ENCODE measurements at regions not wholly inside any gene's neighbourhood (a gene's known extent, or its start where the extent isn't known, plus 50 kb on each side); places are given as distances from the start of the nearest gene placed in this dataset.

DNA sequence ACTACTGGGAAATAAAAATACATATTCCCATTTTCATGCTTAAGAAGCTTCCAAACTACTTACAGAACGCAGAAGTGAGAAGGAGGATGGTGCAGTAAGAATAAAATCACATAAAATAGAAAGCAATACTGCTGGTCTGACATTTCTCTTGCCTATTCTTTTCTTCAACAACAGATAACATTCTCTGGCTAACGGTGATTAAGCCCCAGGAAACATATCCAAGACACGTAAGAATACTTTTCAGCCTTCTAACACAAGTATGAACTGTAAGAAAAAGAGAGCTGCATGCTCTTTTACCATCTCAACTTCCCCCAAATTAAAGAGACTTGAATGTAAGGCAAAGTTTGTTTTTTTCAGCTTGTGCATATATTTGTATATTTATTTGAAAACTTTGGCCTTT, 156.1 kb upstream of the TARS1 start:
- TF ChIP-seq, protein P1, sequence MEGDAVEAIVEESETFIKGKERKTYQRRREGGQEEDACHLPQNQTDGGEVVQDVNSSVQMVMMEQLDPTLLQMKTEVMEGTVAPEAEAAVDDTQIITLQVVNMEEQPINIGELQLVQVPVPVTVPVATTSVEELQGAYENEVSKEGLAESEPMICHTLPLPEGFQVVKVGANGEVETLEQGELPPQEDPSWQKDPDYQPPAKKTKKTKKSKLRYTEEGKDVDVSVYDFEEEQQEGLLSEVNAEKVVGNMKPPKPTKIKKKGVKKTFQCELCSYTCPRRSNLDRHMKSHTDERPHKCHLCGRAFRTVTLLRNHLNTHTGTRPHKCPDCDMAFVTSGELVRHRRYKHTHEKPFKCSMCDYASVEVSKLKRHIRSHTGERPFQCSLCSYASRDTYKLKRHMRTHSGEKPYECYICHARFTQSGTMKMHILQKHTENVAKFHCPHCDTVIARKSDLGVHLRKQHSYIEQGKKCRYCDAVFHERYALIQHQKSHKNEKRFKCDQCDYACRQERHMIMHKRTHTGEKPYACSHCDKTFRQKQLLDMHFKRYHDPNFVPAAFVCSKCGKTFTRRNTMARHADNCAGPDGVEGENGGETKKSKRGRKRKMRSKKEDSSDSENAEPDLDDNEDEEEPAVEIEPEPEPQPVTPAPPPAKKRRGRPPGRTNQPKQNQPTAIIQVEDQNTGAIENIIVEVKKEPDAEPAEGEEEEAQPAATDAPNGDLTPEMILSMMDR (conservative IDR thresholded peaks at IDR 0.05), result no peak
- no peak overlapping the region for H3K27ac ChIP-seq

DNA sequence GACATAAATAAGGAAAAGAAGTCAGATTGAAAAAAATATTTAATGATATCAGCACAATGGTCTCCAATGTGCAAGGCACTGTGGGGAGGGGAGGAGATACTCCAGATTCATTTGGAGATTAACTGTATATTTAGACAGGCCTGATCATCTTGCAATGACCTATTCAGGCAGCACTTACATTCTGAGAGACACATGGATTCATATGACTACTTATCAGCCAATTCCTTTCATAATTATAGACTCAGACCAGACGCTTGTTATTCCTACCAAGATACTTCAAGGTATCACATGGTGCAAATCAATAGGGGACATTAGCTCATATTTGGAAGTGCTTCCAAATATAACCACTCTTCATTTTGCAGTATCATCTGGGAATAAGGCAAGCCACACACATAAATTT, 153.5 kb upstream of the TARS1 start:
- H3K27ac ChIP-seq, result no peak overlapping the region
- TF ChIP-seq, protein P1 (conservative IDR thresholded peaks at IDR 0.05), result no peak

DNA sequence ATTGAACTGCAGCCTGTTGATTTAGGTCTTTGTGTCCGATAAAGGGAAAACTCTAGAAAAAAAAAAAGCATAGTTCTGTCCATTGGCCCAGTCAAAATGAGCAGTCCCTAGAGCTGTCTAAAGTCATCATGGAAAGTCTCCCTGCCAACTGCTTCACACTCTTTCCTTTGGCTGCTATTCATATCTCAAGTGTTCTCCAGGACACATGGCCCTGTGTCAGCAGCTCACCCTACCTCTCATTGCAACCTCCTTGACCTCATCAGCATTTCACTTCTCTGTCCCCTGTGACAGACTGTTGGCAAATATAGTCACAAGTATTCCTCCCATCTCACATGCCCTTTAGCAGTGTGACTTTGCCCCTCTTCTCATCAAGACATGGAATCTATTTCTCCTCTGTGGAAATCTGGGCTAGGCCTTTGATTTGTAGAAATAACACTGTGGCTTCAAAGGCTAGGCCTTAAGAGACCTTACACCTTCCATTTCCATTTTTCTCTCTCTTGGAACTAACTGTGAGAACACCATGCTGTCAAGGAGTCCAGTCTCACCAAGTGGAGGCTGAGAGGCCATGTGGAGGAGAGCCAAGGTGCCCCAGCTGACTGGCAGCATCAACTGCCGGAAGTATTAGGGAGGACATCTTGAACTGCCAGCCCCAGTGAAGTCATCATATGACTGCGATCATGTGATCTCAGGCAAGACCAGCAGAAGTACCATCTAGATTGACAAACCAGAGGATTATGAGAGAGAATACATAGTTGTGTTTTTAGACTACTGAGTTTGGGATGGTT, 149.4 kb upstream of the TARS1 start:
- TF ChIP-seq, protein P1 (conservative IDR thresholded peaks at IDR 0.05), result no peak

DNA sequence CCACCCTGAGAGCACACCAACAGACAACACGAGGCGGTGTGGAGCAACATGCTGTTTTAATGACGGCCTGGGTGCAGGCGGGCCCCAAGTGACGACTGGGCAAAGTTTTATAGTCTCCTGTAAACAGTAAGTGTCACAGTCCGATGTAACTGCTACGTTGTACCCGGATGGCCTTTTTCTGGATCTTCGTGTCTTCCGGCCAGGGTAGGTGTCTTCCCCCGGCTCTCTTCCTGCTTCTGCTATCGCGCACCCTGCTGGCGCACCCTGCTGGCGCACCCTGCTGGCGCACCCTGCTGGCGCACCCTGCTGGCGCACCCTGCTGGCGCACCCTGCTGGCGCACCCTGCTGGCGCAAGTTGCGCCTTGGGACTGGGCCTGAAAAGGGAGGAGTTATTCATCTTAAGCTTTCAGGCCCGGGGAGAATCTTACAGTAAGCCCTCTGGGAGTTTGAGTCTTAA, 143.0 kb upstream of the TARS1 start:
- TF ChIP-seq, protein P1 (conservative IDR thresholded peaks at IDR 0.05), result peak; percentile 43
- no peak overlapping the region for H3K27ac ChIP-seq

More for the DNA sequence above, 149.4 kb upstream of the TARS1 start:
- H3K27ac ChIP-seq, result no peak overlapping the region

DNA sequence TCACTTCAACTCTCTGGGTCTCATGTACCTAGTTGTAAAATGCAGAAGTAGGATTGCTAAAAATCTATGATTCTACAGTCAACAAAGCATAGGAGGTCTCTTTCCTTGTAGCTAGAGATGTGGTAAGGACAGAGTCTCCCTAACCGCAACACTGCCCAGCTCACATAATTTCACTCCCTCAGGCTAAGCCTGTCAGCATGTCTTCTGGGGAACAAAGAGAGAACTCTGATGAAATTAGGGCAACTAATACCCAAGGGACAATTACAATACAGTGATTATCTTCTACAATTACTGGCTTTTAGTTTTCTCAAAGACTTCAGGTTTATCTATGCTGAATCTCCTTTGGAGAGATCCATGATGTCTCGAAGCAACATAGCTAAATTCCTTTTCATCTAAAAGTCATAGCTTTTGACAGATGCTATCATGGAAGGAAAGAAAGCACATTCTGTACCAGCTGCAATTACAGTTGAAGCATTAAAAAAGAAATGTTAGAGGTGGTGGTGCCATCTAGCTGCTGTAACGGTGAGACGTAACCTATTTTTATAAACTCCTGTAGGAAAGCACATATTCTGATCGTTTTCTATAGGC, 141.1 kb upstream of the TARS1 start:
- H3K27ac ChIP-seq, result no peak overlapping the region
- TF ChIP-seq, protein P1 (conservative IDR thresholded peaks at IDR 0.05), result peak; percentile 76

DNA sequence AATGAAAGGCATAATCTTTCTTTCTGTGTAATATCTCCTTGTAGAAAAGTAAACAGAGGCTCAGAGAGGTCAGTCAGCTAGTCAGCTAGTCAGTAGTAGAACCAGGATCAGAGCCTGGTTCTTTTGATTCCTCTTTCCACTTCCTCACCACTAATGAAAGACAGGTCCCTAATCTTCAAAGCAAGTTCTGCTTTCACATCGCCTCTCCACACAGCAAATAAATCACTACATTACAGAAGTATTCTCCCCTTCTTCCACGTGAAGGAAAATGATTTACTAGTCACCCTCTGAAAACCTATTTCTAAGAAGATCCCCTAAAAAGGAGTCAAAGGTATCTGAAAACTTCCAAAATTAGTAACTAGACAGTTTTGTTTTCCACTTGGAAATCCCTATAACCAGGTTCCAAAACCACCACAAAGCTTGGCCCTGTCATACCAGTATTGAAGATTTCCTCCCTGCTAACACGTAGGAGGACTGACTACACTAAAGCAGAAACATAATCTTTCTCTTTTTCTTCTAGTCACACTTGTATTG, 140.5 kb upstream of the TARS1 start:
- no peak overlapping the region for H3K27ac ChIP-seq

DNA sequence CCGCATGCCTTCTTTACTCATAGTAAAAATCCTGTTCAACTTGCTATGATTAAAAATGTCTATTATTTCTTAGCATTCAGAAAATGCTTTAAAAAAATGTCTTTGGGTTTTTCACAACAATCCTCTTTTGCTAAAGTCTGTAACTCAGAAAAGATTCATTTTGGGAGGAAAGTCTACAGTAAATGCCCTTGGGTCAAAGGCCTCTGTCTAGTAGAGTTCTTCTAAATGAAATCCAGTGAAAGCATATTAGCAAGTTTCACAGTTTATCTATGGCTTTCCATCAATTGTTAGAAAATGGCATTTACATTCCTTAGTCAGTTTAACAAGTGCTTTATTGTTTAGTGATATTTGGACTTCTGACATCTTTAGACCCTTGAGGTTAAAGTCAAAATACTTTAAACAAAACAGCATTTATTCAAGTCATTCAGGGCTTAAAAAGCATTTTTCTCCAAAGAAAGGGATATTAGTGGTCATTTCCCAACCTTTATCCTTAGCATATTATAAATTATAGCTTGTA, 137.1 kb upstream of the TARS1 start:
- H3K27ac ChIP-seq, result no peak overlapping the region
- TF ChIP-seq, protein P1 (conservative IDR thresholded peaks at IDR 0.05), result no peak

More for the DNA sequence above, 140.5 kb upstream of the TARS1 start:
- TF ChIP-seq, protein P1 (conservative IDR thresholded peaks at IDR 0.05), result peak; percentile 41

Measured in VCaP (cell line).